ENCODE measurements at regions not wholly inside any gene's neighbourhood (a gene's known extent, or its start where the extent isn't known, plus 50 kb on each side); places are given as distances from the start of the nearest gene placed in this dataset.

GRCh38 chr10:74765465-74765975 is 60.9 kb upstream of the KAT6B start:
- no peak for ATAC-seq
- no peak overlapping the region for H3K4me2 ChIP-seq (ENCODE audit: low read length)

GRCh38 chr10:74766501-74766900 is 59.9 kb upstream of the KAT6B start:
- ATAC-seq (peak; percentile 77), DNase-seq (peak; percentile 71)
- Histone ChIP-seq H3K27me3 (ENCODE audit: low read length) (no peaks in the 10 kb centered on the region), H4K20me1 (ENCODE audit: low read length) (no peaks in the 10 kb centered on the region), H3K9me2 (replicated peaks; ENCODE audit: low read length) (no peaks in the 10 kb centered on the region), H3K4me1 (ENCODE audit: insufficient read depth, low read length) (peaks cover 7% of the 10 kb centered on the region), H3K27ac (ENCODE audit: low read length) (no peak overlapping the region), H3F3A (ENCODE audit: low read length, unreplicated experiment) (no peaks in the 10 kb centered on the region), H3K4me2 (ENCODE audit: low read length) (peak overlapping the region; percentile 20), H2AFZ (ENCODE audit: low read length) (peak overlapping the region; percentile 53), H3K79me2 (ENCODE audit: low read length) (no peaks in the 10 kb centered on the region), H3K9me3 (ENCODE audit: low read length) (no peaks in the 10 kb centered on the region), H3K9ac (ENCODE audit: low read length) (no peak overlapping the region), H3K36me3 (ENCODE audit: low read depth, low read length) (no peaks in the 10 kb centered on the region), H3K4me3 (ENCODE audit: low read length) (no peak overlapping the region)
- POLR2A ChIA-PET (ENCODE audit: unreplicated experiment) = no interaction called here
- BruUV-seq (replicated peaks) = no TSS peak
- CTCF ChIA-PET = interaction anchor here (0.5 kb wide), 1 partner anchor 470 kb away, joined by 6 read pairs; no protein-coding TSS in a partner anchor
- intact Hi-C loops (cut with micrococcal nuclease) = no loop called here
- TF ChIP-seq EZH2phosphoT487 (IDR thresholded peaks at IDR 0.05; ENCODE audit: borderline replicate concordance, low read length) = no peak
- no peak for TF ChIP-seq EZH2 (IDR thresholded peaks at IDR 0.05; ENCODE audit: low read length, unreplicated experiment)
- TF ChIP-seq CTCF (conservative IDR thresholded peaks at IDR 0.05; ENCODE audit: low read depth, low read length) = no peak

More at GRCh38 chr10:74765465-74765975, 60.9 kb upstream of the KAT6B start:
- no peak overlapping the region for H3K27ac ChIP-seq (ENCODE audit: low read length)
- no peaks in the 10 kb centered on the region for H3F3A ChIP-seq (ENCODE audit: low read length, unreplicated experiment)
- intact Hi-C loops (cut with micrococcal nuclease) = no loop called here
- POLR2A ChIA-PET (ENCODE audit: unreplicated experiment) = no interaction called here
- no peaks in the 10 kb centered on the region for H3K9me2 ChIP-seq (replicated peaks; ENCODE audit: low read length)
- no peaks in the 10 kb centered on the region for H3K79me2 ChIP-seq (ENCODE audit: low read length)
- H4K20me1 ChIP-seq (ENCODE audit: low read length) = no peaks in the 10 kb centered on the region
- no peak for DNase-seq
- no peak overlapping the region for H3K9ac ChIP-seq (ENCODE audit: low read length)
- H3K9me3 ChIP-seq (ENCODE audit: low read length) = no peaks in the 10 kb centered on the region
- CTCF ChIA-PET = no interaction called here
- no peaks in the 10 kb centered on the region for H3K36me3 ChIP-seq (ENCODE audit: low read depth, low read length)
- H3K4me3 ChIP-seq (ENCODE audit: low read length) = no peak overlapping the region
- H2AFZ ChIP-seq (ENCODE audit: low read length) = no peak overlapping the region
- peaks cover 7% of the 10 kb centered on the region for H3K4me1 ChIP-seq (ENCODE audit: insufficient read depth, low read length)
- H3K27me3 ChIP-seq (ENCODE audit: low read length) = no peaks in the 10 kb centered on the region
- TF ChIP-seq EZH2 (IDR thresholded peaks at IDR 0.05; ENCODE audit: low read length, unreplicated experiment) (no peak), CTCF (conservative IDR thresholded peaks at IDR 0.05; ENCODE audit: low read depth, low read length) (no peak), EZH2phosphoT487 (IDR thresholded peaks at IDR 0.05; ENCODE audit: borderline replicate concordance, low read length) (no peak)
- no TSS peak for BruUV-seq (replicated peaks)

- Histone ChIP-seq H3K9ac (ENCODE audit: low read length) (no peak overlapping the region), H2AFZ (ENCODE audit: low read length) (no peak overlapping the region), H3K4me1 (ENCODE audit: insufficient read depth, low read length) (peaks cover 7% of the 10 kb centered on the region), H3F3A (ENCODE audit: low read length, unreplicated experiment) (no peaks in the 10 kb centered on the region), H3K9me3 (ENCODE audit: low read length) (no peaks in the 10 kb centered on the region), H3K79me2 (ENCODE audit: low read length) (no peaks in the 10 kb centered on the region), H4K20me1 (ENCODE audit: low read length) (no peaks in the 10 kb centered on the region), H3K36me3 (ENCODE audit: low read depth, low read length) (no peaks in the 10 kb centered on the region), H3K4me3 (ENCODE audit: low read length) (no peak overlapping the region), H3K9me2 (replicated peaks; ENCODE audit: low read length) (no peaks in the 10 kb centered on the region), H3K27me3 (ENCODE audit: low read length) (no peaks in the 10 kb centered on the region), H3K27ac (ENCODE audit: low read length) (no peak overlapping the region), H3K4me2 (ENCODE audit: low read length) (no peak overlapping the region)
- intact Hi-C loops (cut with micrococcal nuclease) = no loop called here
- no TSS peak for BruUV-seq (replicated peaks)
- TF ChIP-seq CTCF (conservative IDR thresholded peaks at IDR 0.05; ENCODE audit: low read depth, low read length) = no peak
- no peak for TF ChIP-seq EZH2phosphoT487 (IDR thresholded peaks at IDR 0.05; ENCODE audit: borderline replicate concordance, low read length)
- no peak for TF ChIP-seq EZH2 (IDR thresholded peaks at IDR 0.05; ENCODE audit: low read length, unreplicated experiment)
- POLR2A ChIA-PET (ENCODE audit: unreplicated experiment) = no interaction called here
- DNase-seq (peak; percentile 47), ATAC-seq (no peak)
- CTCF ChIA-PET = no interaction called here
These were observed 56.0 kb upstream of the KAT6B start for GRCh38 chr10:74770400-74770799.
